HUES48 (cell line): ENCODE measurements at regions not wholly inside any gene's neighbourhood (a gene's known extent, or its start where the extent isn't known, plus 50 kb on each side); places are given as distances from the start of the nearest gene placed in this dataset.

Source experiments
- H3K27ac ChIP-seq: one replicate; pipeline ENCODE4 v1.7.0; 2013; ENCODE audit warnings: low read depth, low read length, inconsistent platforms
- H3K27me3 ChIP-seq: 2 replicates; pipeline ENCODE4 v1.6.1; 2013; ENCODE audit warnings: mild to moderate bottlenecking, low read length; ENCODE audit not compliant: control insufficient read depth, insufficient read depth
- H3K36me3 ChIP-seq: 2 replicates; pipeline ENCODE4 v1.6.1; 2013; ENCODE audit warnings: low read length; ENCODE audit not compliant: control insufficient read depth, insufficient read depth
- H3K4me1 ChIP-seq: 2 replicates; pipeline ENCODE4 v1.6.1; 2013; ENCODE audit warnings: mild to moderate bottlenecking, low read length; ENCODE audit not compliant: control insufficient read depth, insufficient read depth
- H3K4me3 ChIP-seq: 2 replicates; pipeline ENCODE4 v1.5.1; 2013; ENCODE audit warnings: mild to moderate bottlenecking, low read depth, low read length
- H3K9ac ChIP-seq: 2 replicates; pipeline ENCODE4 v1.6.1; 2013; ENCODE audit warnings: mild to moderate bottlenecking, low read depth, low read length, moderate library complexity
- H3K9me3 ChIP-seq: 2 replicates; pipeline ENCODE4 v1.6.1; 2013; ENCODE audit warnings: low read length; ENCODE audit not compliant: control insufficient read depth, insufficient read depth

DNA sequence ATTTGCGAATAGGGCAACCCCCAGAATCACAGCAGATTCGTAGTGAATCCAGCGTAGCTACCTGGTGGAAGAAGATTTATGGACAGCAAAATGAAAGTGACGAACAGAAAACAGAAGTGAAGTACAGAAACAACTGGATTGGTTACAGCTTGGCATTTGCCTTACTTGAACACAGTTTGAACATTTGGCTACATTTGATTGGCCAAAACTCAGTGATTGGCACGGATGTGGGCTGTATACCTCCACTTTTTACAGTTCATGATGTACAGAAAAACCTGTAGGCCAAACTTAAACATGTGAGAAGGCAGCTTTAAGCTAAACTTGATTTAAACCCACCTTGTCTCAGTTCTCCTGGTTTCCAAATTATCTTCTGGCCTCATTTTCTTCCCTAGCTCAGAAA is 49.9 kb upstream of the AMN1 start:
- Histone ChIP-seq H3K4me3 (no peak overlapping the region), H3K36me3 (no peaks in the 10 kb centered on the region), H3K4me1 (0 out of 2 replicates have a peak, but pooled peaks cover under 1% of the 10 kb centered on the region), H3K27ac (no peak overlapping the region), H3K27me3 (no peaks in the 10 kb centered on the region), H3K9me3 (no peaks in the 10 kb centered on the region), H3K9ac (no peak overlapping the region)
